SK-N-SH treated with all-trans-retinoic acid at 6 μM for 48 hours (cell line): ENCODE measurements at regions not wholly inside any gene's neighbourhood (a gene's known extent, or its start where the extent isn't known, plus 50 kb on each side); places are given as distances from the start of the nearest gene placed in this dataset.
A peak's percentile ranks its signal among the peaks of the same experiment; 100 is the strongest.

ENCODE experiments used
- ATAC-seq: fragments of 200-7000 bp; cut with Tn5 transposase; 3 replicates; pipeline ENCODE4 v1.9.1; 2020; ENCODE audit warnings: mild to moderate bottlenecking, moderate library complexity
- ARNTL ChIP-seq: fragments of 450-650 bp; formaldehyde crosslinking; IDR thresholded peaks from 2 replicates; pipeline ENCODE4 v1.5.0; 2020; ENCODE audit warnings: low read depth, mild to moderate bottlenecking, moderate library complexity, borderline replicate concordance
- BACH2 ChIP-seq: fragments of 250-450 bp; sonication (Bioruptor Pico); IDR thresholded peaks from 2 replicates; pipeline ENCODE4 v1.9.0; 2021; ENCODE audit warnings: mild to moderate bottlenecking, borderline replicate concordance
- CREB5 ChIP-seq: fragments of 250-450 bp; sonication (Bioruptor Pico); IDR thresholded peaks from 2 replicates; pipeline ENCODE4 v1.5.1; 2020; ENCODE audit warnings: low read depth, mild to moderate bottlenecking, moderate library complexity
- CSDC2 ChIP-seq: fragments of 250-450 bp; sonication (Bioruptor Pico); IDR thresholded peaks from 2 replicates; pipeline ENCODE4 v1.5.0; 2020; ENCODE audit warnings: mild to moderate bottlenecking, moderate library complexity
- CSRNP3 ChIP-seq: fragments of 250-450 bp; sonication (Bioruptor Pico); IDR thresholded peaks from 2 replicates; pipeline ENCODE4 v1.5.1; 2021; ENCODE audit warnings: mild to moderate bottlenecking, moderate library complexity
- ESRRG ChIP-seq: fragments of 250-450 bp; sonication (Bioruptor Pico); IDR thresholded peaks from 2 replicates; pipeline ENCODE4 v1.6.1; 2021; ENCODE audit warnings: mild to moderate bottlenecking
- GLIS3 ChIP-seq: fragments of 250-450 bp; sonication (Bioruptor Pico); IDR thresholded peaks from 2 replicates; pipeline ENCODE4 v1.5.0; 2020; ENCODE audit warnings: mild to moderate bottlenecking, moderate library complexity
- ISL1 ChIP-seq: fragments of 250-450 bp; sonication (Bioruptor Pico); IDR thresholded peaks from 2 replicates; pipeline ENCODE4 v2.1.2; 2022; ENCODE audit warnings: mild to moderate bottlenecking, moderate library complexity
- OSR1 ChIP-seq: fragments of 250-450 bp; sonication (Bioruptor Pico); IDR thresholded peaks from 2 replicates; pipeline ENCODE4 v1.8.0; 2022; ENCODE audit warnings: moderate library complexity, mild to moderate bottlenecking, inconsistent platforms
- PATZ1 ChIP-seq: fragments of 250-450 bp; sonication (Bioruptor Pico); IDR thresholded peaks from 2 replicates; pipeline ENCODE4 v1.8.0; 2020; ENCODE audit warnings: mild to moderate bottlenecking, moderate library complexity, borderline replicate concordance
- POU6F1 ChIP-seq: fragments of 250-450 bp; sonication (Bioruptor Pico); IDR thresholded peaks from 2 replicates; pipeline ENCODE4 v1.8.0; 2021; ENCODE audit warnings: low read depth, mild to moderate bottlenecking, moderate library complexity, borderline replicate concordance
- PPARA ChIP-seq: fragments of 250-450 bp; sonication (Bioruptor Pico); IDR thresholded peaks from 2 replicates; pipeline ENCODE4 v1.5.0; 2020; ENCODE audit warnings: mild to moderate bottlenecking, borderline replicate concordance
- RARB ChIP-seq: fragments of 250-450 bp; sonication (Bioruptor Pico); IDR thresholded peaks from 2 replicates; pipeline ENCODE4 v1.8.0; 2021; ENCODE audit warnings: mild to moderate bottlenecking, moderate library complexity
- SNAI2 ChIP-seq: fragments of 250-450 bp; sonication (Bioruptor Pico); IDR thresholded peaks from 2 replicates; pipeline ENCODE4 v1.5.0; 2020; ENCODE audit warnings: mild to moderate bottlenecking, moderate library complexity
- TOX ChIP-seq: fragments of 250-450 bp; sonication (Bioruptor Pico); IDR thresholded peaks from 2 replicates; pipeline ENCODE4 v1.8.0; 2021; ENCODE audit warnings: mild to moderate bottlenecking, moderate library complexity, borderline replicate concordance
- TSHZ2 ChIP-seq: fragments of 250-450 bp; sonication (Bioruptor Pico); IDR thresholded peaks from 2 replicates; pipeline ENCODE4 v1.5.0; 2020; ENCODE audit warnings: mild to moderate bottlenecking, moderate library complexity
- ZC3H10 ChIP-seq: fragments of 250-450 bp; sonication (Bioruptor Pico); IDR thresholded peaks from 2 replicates; pipeline ENCODE4 v1.5.1; 2021; ENCODE audit warnings: mild to moderate bottlenecking, moderate library complexity
- ZFP3 ChIP-seq: fragments of 250-450 bp; sonication (Bioruptor Pico); IDR thresholded peaks from 2 replicates; pipeline ENCODE4 v1.5.0; 2020; ENCODE audit warnings: mild to moderate bottlenecking, moderate library complexity
- ZFP30 ChIP-seq: fragments of 450-650 bp; formaldehyde crosslinking; IDR thresholded peaks from 2 replicates; pipeline ENCODE4 v1.5.0; 2022; ENCODE audit warnings: mild to moderate bottlenecking, moderate library complexity
- ZNF565 ChIP-seq: fragments of 450-650 bp; formaldehyde crosslinking; conservative IDR thresholded peaks from 2 replicates; pipeline ENCODE4 v1.5.0; 2020; ENCODE audit warnings: low read depth, mild to moderate bottlenecking, moderate library complexity
- ZNF70 ChIP-seq: fragments of 450-650 bp; formaldehyde crosslinking; IDR thresholded peaks from 2 replicates; pipeline ENCODE4 v1.5.0; 2020; ENCODE audit warnings: mild to moderate bottlenecking, moderate library complexity
- ZNF8 ChIP-seq: fragments of 450-650 bp; formaldehyde crosslinking; IDR thresholded peaks from 2 replicates; pipeline ENCODE4 v1.5.0; 2020; ENCODE audit warnings: mild to moderate bottlenecking, moderate library complexity

- ATAC-seq = peak; percentile 41; the same call in 1 of the 3 replicates
- no peak for TF ChIP-seq SNAI2 (CRISPR knock-in tag)
Measured at GRCh38 chr4:146124023-146124680, 51.4 kb upstream of the LSM6 start.

- ATAC-seq = peak; percentile 61
- TF ChIP-seq ZC3H10 (no peak), ZNF70 (CRISPR knock-in tag) (no peak), TOX (CRISPR knock-in tag) (no peak), ZNF565 (CRISPR knock-in tag) (no peak), RARB (CRISPR knock-in tag) (no peak), SNAI2 (CRISPR knock-in tag) (no peak), ZFP30 (CRISPR knock-in tag) (no peak), OSR1 (no peak), CREB5 (CRISPR knock-in tag) (no peak), ISL1 (CRISPR knock-in tag) (no peak), PPARA (CRISPR knock-in tag) (no peak), PATZ1 (CRISPR knock-in tag) (no peak), CSDC2 (no peak)
Measured at GRCh38 chr4:146123231-146123630, 52.3 kb upstream of the LSM6 start.

GRCh38 chr4:146122398-146122797, 53.1 kb upstream of the LSM6 start:
- TF ChIP-seq GLIS3 (CRISPR knock-in tag) = no peak
- TF ChIP-seq, all 23 proteins: peak for 0
- ATAC-seq = no peak

GRCh38 chr4:146121757-146122156, 53.8 kb upstream of the LSM6 start:
- no peak for TF ChIP-seq POU6F1 (CRISPR knock-in tag)
- TF ChIP-seq ZC3H10 = no peak
- no peak for TF ChIP-seq TSHZ2
- TF ChIP-seq BACH2 (CRISPR knock-in tag) = no peak
- no peak for ATAC-seq

GRCh38 chr4:146119845-146120404, 55.6 kb upstream of the LSM6 start:
- ATAC-seq = no peak
- TF ChIP-seq ESRRG (CRISPR knock-in tag) (no peak), ZNF70 (CRISPR knock-in tag) (no peak), ZFP3 (CRISPR knock-in tag) (no peak), ARNTL (CRISPR knock-in tag) (no peak), PATZ1 (CRISPR knock-in tag) (no peak), CSDC2 (no peak), PPARA (CRISPR knock-in tag) (no peak), CSRNP3 (CRISPR knock-in tag) (no peak), POU6F1 (CRISPR knock-in tag) (no peak), ZNF8 (CRISPR knock-in tag) (no peak)
